ENCODE measurements at regions not wholly inside any gene's neighbourhood (a gene's known extent, or its start where the extent isn't known, plus 50 kb on each side); places are given as distances from the start of the nearest gene placed in this dataset.
"Not testable (repeated sequence)": the region's sequence is repeated elsewhere in the genome, so short reads cannot be mapped to it uniquely, and the experiment has no call there.

DNA sequence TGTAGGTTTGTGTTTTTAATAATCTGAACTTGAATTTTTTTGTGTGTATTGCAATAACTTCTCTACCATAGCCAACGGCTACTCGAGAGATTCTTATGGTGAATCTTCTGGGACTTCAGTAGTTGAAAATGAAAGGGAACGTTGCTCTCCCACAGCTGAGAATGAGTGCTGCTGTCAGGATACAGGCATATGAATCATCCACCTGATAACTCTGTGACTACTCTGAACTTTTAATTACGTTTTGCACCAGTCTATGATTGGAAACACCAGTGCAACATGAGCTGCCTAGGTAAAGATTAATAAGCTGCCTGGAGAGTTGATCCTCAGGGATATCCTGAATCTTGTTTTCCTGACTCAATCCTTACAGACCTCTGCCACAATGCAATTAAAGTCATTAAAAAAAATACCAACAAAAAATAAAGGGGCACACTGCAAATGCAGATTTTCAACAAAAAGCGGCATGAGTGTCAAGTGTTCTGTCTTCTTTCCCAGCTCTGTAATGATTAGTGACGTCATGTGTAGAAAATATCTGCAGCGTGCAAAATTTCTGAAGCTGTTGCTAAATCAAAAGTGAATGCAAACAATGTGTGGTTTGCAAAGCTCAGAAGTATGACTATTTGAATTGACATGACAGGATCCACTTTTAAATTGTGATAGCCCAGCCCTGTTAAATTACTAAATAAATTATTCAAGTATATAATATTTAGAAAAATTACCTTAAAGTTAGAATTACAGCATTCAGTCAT, 432.2 kb downstream of the HTR1B start:
- H3K4me3 ChIP-seq (ENCODE audit: low read length), result no peak overlapping the region
- H3K27me3 ChIP-seq (ENCODE audit: insufficient read depth, low read length), result no peaks in the 10 kb centered on the region
- no peaks in the 10 kb centered on the region for H3K4me1 ChIP-seq (ENCODE audit: insufficient read depth, low read length)
- H3K9me3 ChIP-seq (ENCODE audit: low read depth, low read length), result no peaks in the 10 kb centered on the region

DNA sequence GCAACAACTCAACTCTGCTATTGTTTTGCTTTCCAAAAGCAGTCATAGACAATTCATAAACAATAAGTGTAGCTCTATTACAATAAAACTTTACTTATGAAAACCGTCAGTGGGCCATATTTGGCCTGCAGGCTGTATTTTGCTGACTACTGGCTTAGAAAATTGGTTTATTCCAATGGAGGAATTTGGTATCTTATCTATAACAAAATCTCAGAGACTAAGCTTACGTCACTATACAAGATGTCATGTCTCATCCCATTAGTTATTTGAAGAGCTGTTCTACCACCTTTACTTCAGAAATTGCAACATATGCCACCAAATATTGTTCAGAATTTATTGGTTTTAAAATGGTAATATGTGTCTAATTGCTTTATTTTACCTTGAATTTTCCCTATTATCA, 436.9 kb downstream of the HTR1B start:
- Histone ChIP-seq H3K4me3 (ENCODE audit: low read length) (no peak overlapping the region), H3K27me3 (ENCODE audit: insufficient read depth, low read length) (no peaks in the 10 kb centered on the region), H3K4me1 (ENCODE audit: insufficient read depth, low read length) (no peaks in the 10 kb centered on the region), H3K9me3 (ENCODE audit: low read depth, low read length) (no peaks in the 10 kb centered on the region)

DNA sequence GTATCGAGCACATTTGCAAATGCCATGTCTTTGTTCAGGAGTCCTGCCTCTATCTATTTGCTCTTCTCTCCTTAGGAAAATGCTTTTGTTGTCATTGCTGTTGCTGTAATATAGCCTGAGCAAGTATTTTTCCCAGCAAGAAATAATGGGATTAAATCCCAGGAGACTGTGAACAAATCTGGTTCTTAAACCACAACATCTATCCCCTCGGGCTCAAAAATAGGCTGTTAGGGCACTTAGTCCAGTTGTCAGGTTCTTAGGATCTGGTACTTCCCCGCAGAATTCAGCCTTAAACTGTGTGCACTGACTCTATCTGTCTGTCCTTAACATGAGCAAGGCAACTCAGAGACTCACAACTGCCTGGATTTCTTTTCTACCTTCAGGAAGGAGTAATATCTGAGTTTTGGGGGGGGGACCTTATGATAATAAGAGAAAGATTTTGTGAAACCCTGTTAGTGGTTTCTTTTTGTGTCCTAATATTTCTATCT, 437.5 kb downstream of the HTR1B start:
- H3K4me1 ChIP-seq (ENCODE audit: insufficient read depth, low read length), result no peaks in the 10 kb centered on the region
- H3K4me3 ChIP-seq (ENCODE audit: low read length), result no peak overlapping the region
- no peaks in the 10 kb centered on the region for H3K27me3 ChIP-seq (ENCODE audit: insufficient read depth, low read length)
- no peaks in the 10 kb centered on the region for H3K9me3 ChIP-seq (ENCODE audit: low read depth, low read length)

DNA sequence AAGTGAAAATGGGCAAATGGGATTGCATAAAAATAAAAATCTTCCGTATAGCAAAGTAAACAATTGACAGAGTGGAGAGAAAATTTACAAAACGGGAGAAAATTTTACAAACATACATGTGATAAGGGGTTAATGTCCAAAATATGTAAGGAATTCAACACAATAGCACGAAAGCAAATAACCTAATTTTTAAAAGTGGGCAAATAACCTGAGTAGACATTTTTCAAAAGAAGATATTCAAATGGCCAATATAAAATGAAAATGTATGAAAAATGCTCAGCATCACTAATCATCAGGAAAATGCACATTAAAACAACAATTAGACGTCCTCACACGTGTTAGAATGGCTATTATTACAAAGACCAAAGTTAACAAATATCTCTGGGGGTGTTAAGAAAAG, 441.5 kb downstream of the HTR1B start:
- H3K4me3 ChIP-seq (ENCODE audit: low read length), result no peak overlapping the region

DNA sequence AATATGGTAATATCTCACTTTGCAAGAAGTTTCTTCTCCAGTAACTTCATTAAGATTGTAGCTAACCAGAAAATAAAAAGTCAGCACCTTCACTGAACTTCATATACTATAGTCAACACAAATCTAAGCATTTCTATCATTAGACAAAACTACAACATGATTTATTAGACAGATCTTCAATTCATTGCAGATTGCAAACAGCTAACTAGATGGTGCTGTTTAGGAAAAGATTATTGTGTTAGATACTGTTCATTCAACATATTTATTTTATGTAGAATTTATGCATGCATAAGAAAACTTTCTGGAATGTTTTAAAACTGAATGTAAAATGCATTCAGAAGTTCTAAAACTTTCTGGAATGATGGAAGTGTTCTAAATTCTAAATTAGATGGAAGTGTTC, 442.1 kb downstream of the HTR1B start:
- H3K9me3 ChIP-seq (ENCODE audit: low read depth, low read length), result no peaks in the 10 kb centered on the region
- no peaks in the 10 kb centered on the region for H3K27me3 ChIP-seq (ENCODE audit: insufficient read depth, low read length)
- H3K4me3 ChIP-seq (ENCODE audit: low read length), result no peak overlapping the region
- no peaks in the 10 kb centered on the region for H3K4me1 ChIP-seq (ENCODE audit: insufficient read depth, low read length)

More for the DNA sequence above, 441.5 kb downstream of the HTR1B start:
- H3K27me3 ChIP-seq (ENCODE audit: insufficient read depth, low read length), result no peaks in the 10 kb centered on the region
- no peaks in the 10 kb centered on the region for H3K4me1 ChIP-seq (ENCODE audit: insufficient read depth, low read length)
- no peaks in the 10 kb centered on the region for H3K9me3 ChIP-seq (ENCODE audit: low read depth, low read length)

DNA sequence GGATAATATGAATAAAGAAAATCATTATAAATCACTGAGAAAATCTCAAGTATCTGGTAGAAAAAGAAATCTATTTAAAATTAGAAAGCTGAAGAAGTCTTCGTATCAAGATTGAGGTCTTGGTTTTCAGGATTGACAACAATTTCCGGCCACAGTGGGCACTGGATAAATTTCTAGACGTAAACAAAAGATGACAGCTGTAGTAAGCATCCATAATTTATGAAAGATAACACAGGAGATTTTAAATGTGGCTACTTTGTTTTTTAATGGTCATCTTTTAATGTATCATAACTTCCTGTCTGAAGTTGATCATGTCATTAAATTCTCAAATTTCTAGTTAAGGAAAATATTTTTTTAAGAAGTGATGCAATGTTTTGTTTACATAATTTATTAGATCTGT, 444.2 kb downstream of the HTR1B start:
- no peaks in the 10 kb centered on the region for H3K9me3 ChIP-seq (ENCODE audit: low read depth, low read length)
- H3K4me3 ChIP-seq (ENCODE audit: low read length), result no peak overlapping the region
- no peaks in the 10 kb centered on the region for H3K27me3 ChIP-seq (ENCODE audit: insufficient read depth, low read length)
- H3K4me1 ChIP-seq (ENCODE audit: insufficient read depth, low read length), result no peaks in the 10 kb centered on the region

DNA sequence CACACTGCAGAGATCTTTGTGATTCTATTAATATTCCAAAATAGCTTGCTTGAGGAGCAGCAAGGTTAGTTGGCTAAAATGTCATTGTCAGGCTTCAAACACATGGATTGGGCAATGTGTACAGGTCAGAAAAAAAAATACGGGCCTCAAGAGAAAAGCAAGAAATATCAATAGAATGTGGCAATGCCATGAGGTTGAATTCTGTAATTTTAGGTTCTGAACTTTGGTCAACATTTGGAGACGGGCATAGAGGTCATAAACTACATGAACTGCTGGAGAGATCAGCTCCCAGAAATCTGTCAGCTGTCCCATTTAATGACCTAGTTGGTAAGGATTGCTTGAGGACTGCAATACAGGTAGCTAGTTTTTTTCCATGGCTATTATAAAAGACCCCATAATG, 445.8 kb downstream of the HTR1B start:
- no peak overlapping the region for H3K4me3 ChIP-seq (ENCODE audit: low read length)
- no peaks in the 10 kb centered on the region for H3K4me1 ChIP-seq (ENCODE audit: insufficient read depth, low read length)
- no peaks in the 10 kb centered on the region for H3K9me3 ChIP-seq (ENCODE audit: low read depth, low read length)
- no peaks in the 10 kb centered on the region for H3K27me3 ChIP-seq (ENCODE audit: insufficient read depth, low read length)

DNA sequence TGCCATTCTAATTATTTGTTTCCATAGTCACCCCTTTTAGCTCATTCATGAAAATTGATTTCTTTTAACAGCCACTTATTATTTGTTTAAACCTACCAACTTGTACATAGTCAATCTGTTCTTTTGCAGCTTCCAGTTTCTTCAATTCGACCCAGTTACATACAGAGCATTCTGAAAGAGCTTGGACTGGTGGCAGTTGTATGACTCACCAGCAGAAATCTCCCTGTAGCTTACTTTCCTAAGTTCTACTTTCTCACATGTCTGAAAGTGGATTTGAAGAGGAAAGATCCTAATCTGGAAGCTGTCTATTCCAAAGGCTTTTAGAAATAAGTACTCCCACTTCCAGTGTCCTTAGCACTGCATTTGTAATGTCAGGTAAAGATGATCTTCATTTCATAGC, 447.9 kb downstream of the HTR1B start:
- no peaks in the 10 kb centered on the region for H3K9me3 ChIP-seq (ENCODE audit: low read depth, low read length)
- H3K4me3 ChIP-seq (ENCODE audit: low read length), result no peak overlapping the region
- H3K4me1 ChIP-seq (ENCODE audit: insufficient read depth, low read length), result no peaks in the 10 kb centered on the region
- no peaks in the 10 kb centered on the region for H3K27me3 ChIP-seq (ENCODE audit: insufficient read depth, low read length)

DNA sequence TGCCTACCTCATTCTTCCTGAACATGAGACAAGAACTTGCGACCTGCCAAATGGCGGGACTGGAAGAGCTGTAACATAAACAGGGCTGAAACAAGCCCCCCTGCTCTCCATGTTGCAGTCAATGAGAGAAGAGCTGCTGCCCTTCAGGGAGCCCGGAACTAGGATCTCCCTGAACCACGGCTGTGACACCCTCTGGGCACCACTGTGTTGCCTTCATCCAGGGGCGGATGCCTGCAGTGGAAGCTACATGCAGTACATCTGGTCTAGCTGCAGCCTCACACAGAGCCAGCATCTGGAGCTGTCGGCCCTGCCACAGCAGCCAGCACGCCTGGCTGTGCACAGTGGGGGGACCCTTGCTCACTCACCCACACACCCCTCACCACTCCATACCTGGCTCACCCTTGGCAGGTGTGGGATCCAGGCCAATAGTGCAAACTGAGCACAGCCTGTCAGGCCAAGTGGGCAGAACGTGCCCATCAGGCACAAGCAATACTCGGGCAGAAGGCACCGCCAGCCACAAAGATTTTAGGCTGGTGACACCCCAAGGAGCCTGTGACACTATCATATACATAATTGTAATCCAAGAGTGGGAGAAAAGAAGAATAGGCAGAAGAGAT, 451.3 kb downstream of the HTR1B start:
- H3K9me3 ChIP-seq (ENCODE audit: low read depth, low read length), result peaks cover under 1% of the 10 kb centered on the region
- H3K27me3 ChIP-seq (ENCODE audit: insufficient read depth, low read length), result no peaks in the 10 kb centered on the region
- H3K4me1 ChIP-seq (ENCODE audit: insufficient read depth, low read length), result no peaks in the 10 kb centered on the region
- no peak overlapping the region for H3K4me3 ChIP-seq (ENCODE audit: low read length)

DNA sequence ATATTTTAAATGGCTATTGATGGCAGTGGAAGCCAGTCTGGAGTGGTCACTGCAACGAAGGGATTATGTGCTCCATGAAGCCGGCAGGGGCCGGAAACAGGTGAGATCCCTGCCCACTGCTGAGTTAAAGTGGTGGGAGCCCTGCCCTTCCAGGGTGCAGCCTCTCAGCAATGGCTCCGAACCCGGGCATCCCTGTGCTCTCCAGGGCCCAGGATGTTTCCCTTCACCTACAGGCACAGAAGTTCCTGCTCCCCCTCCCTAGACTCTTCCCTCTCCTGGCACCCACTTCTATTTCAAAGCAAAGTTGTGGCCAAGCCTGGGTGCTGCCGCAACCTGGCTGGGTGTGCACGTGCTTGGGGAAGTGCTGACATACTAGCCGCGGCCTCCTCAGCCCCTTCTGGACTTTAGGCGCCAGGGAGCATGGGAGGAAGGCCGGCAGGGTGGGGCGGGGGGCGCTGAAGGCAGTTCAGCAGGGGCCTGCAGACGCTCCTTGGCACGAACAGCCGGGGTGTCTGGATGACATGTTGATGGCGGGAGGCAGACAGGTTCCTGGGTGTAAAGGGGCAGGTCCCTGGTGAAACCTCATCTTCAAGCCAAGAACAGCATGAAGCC, 452.3 kb downstream of the HTR1B start:
- Histone ChIP-seq H3K4me1 (ENCODE audit: insufficient read depth, low read length) (no peaks in the 10 kb centered on the region), H3K4me3 (ENCODE audit: low read length) (no peak overlapping the region), H3K27me3 (ENCODE audit: insufficient read depth, low read length) (no peaks in the 10 kb centered on the region)

DNA sequence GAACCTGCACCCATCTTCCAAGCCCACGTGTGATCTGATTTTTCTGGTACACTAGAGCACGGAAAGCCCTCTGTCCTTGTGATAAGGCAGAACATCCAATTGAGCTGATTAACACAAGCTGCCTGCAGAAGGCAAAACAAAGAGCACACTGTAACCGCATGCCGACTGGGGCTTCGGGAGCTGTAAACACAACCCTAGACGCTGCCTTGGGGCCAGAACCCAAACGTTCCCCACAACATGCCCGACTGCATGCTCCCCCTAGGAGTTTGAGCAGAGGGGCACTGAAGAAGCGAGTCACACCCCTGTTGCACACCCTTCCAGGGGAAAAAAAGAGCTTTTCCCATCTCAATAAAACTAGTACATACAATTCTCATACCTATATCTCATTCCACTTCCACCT, 470.7 kb downstream of the HTR1B start:
- Histone ChIP-seq H3K9me3 (ENCODE audit: low read depth, low read length) (peaks cover 6% of the 10 kb centered on the region), H3K27me3 (ENCODE audit: insufficient read depth, low read length) (no peaks in the 10 kb centered on the region), H3K4me3 (ENCODE audit: low read length) (no peak overlapping the region), H3K4me1 (ENCODE audit: insufficient read depth, low read length) (no peaks in the 10 kb centered on the region)

More for the DNA sequence above, 452.3 kb downstream of the HTR1B start:
- peaks cover 8% of the 10 kb centered on the region for H3K9me3 ChIP-seq (ENCODE audit: low read depth, low read length)

DNA sequence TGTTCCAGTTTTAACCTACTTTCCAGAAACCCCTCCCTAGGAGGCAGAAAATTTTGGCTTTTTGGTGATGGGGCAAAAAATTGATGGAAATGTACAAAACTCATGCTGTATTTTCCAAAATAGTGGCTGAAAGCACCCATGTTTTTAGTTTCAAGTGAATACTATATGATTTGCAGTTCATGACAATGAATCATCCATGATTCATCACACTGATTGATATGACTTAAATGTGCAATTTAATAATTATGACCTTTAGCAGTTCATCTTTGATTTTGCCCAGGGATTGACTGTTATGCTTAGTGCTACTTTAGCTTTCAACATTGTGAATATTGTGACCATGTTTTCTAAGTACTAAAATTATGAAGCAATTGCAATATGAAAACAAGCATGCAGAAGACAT, 478.7 kb downstream of the HTR1B start:
- Histone ChIP-seq H3K4me3 (ENCODE audit: low read length) (no peak overlapping the region), H3K4me1 (ENCODE audit: insufficient read depth, low read length) (no peaks in the 10 kb centered on the region), H3K9me3 (ENCODE audit: low read depth, low read length) (peaks cover 6% of the 10 kb centered on the region), H3K27me3 (ENCODE audit: insufficient read depth, low read length) (no peaks in the 10 kb centered on the region)

DNA sequence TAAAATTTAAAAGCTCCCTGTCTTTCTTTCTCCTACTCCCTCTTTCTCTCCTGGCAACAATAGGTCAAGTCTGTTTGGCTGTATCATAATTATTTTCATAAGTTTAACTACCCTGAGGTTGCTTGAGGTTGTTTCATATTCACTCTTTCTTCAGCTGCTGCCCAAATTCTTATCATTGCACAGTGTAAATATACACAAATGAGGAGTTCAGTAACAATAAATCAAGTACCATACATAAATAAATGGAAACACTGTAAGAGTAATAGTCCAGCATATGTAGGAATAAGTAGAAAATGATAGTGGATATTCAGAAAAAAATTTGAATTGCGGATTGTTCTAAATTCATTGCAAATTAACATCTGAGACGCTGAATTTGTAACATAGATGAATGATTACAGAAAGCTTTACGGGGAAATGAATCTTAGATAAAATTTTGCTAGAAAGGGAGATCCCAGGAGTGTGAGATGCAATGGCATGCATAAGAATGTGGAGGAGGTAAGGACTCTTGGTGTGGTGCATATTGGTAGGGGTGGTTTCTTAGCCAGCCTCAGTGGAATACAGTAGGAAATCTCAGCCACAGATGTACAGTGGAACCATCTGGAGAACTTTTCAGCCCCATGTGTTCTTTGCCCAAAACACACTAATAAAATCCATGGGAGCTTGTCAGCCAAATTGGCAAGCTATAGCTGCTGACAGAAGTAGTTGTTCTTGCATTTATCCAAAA, 480.7 kb downstream of the HTR1B start:
- H3K27me3 ChIP-seq (ENCODE audit: insufficient read depth, low read length), result no peaks in the 10 kb centered on the region
- no peaks in the 10 kb centered on the region for H3K4me1 ChIP-seq (ENCODE audit: insufficient read depth, low read length)
- no peaks in the 10 kb centered on the region for H3K9me3 ChIP-seq (ENCODE audit: low read depth, low read length)
- no peak overlapping the region for H3K4me3 ChIP-seq (ENCODE audit: low read length)

DNA sequence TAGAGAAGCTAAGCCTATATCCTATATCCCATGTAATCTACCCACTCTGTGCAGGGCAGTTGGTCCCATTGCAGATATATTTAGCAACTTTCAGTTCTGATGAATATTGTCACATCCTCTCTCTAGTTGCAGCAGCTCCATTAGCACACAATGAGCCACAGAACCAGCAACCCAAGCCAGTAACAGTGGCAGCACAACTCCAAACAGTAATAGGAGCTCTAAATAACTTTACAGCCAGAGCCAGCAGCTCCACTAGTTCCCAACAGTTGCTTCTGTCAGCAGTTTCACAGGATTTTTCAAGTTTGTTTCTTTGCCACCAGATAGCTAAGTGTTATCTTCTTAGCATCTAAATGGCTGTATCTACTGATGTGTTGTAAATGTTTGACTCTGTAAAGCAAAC, 490.8 kb downstream of the HTR1B start:
- Histone ChIP-seq H3K27me3 (ENCODE audit: insufficient read depth, low read length) (no peaks in the 10 kb centered on the region), H3K9me3 (ENCODE audit: low read depth, low read length) (no peaks in the 10 kb centered on the region), H3K4me1 (ENCODE audit: insufficient read depth, low read length) (no peaks in the 10 kb centered on the region), H3K4me3 (ENCODE audit: low read length) (no peak overlapping the region)

DNA sequence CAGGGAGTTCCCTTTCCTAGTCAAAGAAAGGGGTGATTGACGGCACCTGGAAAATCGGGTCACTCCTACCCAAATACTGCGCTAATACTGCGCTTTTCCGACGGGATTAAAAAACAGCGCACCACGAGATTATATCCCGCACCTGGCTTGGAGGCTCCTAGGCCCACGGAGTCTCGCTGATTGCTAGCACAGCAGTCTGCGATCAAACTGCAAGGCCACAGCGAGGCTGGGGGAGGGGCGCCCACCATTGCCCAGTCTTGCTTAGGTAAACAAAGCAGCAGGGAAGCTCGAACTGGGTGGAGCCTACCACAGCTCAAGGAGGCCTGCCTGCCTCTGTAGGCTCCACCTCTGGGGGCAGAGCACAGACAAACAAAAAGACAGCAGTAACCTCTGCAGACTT, 504.1 kb downstream of the HTR1B start:
- H3K9me3 ChIP-seq (ENCODE audit: low read depth, low read length); H3K4me1 ChIP-seq (ENCODE audit: insufficient read depth, low read length); H3K4me3 ChIP-seq (ENCODE audit: low read length); H3K27me3 ChIP-seq (ENCODE audit: insufficient read depth, low read length): not testable (repeated sequence)

Measured in mononuclear cell (primary cell).